Left lung (tissue), 4 donors: ENCODE measurements at regions not wholly inside any gene's neighbourhood (a gene's known extent, or its start where the extent isn't known, plus 50 kb on each side); places are given as distances from the start of the nearest gene placed in this dataset.

Experiments used
- ATAC-seq: fragments of 200-7000 bp; cut with Tn5 transposase; one replicate; pipeline ENCODE4 v1.9.1; 2020; ENCODE audit warnings: moderate library complexity
- DNase-seq, 4 donors: peaks; one replicate each; pipeline ENCODE4 v3.0.0-alpha.2; 2013 to 2020
- H3K27ac ChIP-seq, 2 donors: fragments of 200-600 bp; sonication (generic) in 1 of 2; one replicate each; pipeline versions ENCODE4 v1.5.0 to v1.8.0; 2020 to 2021
- H3K27me3 ChIP-seq, 2 donors: fragments of 200-600 bp; sonication (generic) in 1 of 2; one replicate each; pipeline versions ENCODE4 v1.5.0 to v1.8.0; 2020 to 2021
- H3K36me3 ChIP-seq, 2 donors: fragments of 200-600 bp; sonication (generic) in 1 of 2; one replicate each; pipeline versions ENCODE4 v1.5.0 to v1.8.0; 2020 to 2021
- H3K4me1 ChIP-seq, 2 donors: fragments of 200-600 bp; one replicate each; pipeline ENCODE4 v1.8.0; 2021
- H3K4me3 ChIP-seq, 2 donors: fragments of 200-600 bp; sonication (generic) in 1 of 2; one replicate each; pipeline versions ENCODE4 v1.5.0 to v1.8.0; 2020 to 2021; ENCODE audit warnings: mild to moderate bottlenecking in 1 of 2
- H3K9me3 ChIP-seq, 2 donors: fragments of 200-600 bp; sonication (generic) in 1 of 2; one replicate each; pipeline versions ENCODE4 v1.5.0 to v1.8.0; 2020 to 2021
- CTCF ChIP-seq, 2 donors: fragments of 200-600 bp; sonication (generic) in 1 of 2; IDR thresholded peaks; one replicate each; pipeline versions ENCODE4 v1.5.0 to v1.8.0; 2021; ENCODE audit warnings: antibody characterized with exemption in 2 of 2
- intact Hi-C, 2 donors: fragments of 100-400 bp; cut with DNase I; formaldehyde crosslinking; loops; one replicate each; pipeline versions ENCODE4 v1.11.2 to v1.14.2; 2022
- donor health status: DM: no; HTN: yes; CAD: no.
- donor health status: DM: no; HTN: no; CAD: no.

- H3K36me3 ChIP-seq = no peaks in the 10 kb centered on the region
- no peak overlapping the region for H3K27ac ChIP-seq
- no peak overlapping the region for H3K4me3 ChIP-seq
- H3K4me1 ChIP-seq = no peaks in the 10 kb centered on the region
- DNase-seq (no peak), ATAC-seq (no peak)
- H3K9me3 ChIP-seq = no peaks in the 10 kb centered on the region
- intact Hi-C loops = no loop called here
- no peak for TF ChIP-seq CTCF (IDR thresholded peaks at IDR 0.05)
- no peaks in the 10 kb centered on the region for H3K27me3 ChIP-seq
Observed at GRCh38 chr2:175872721-175873120, 129.3 kb downstream of the LNPK start.

- Histone ChIP-seq H3K4me1 (no peaks in the 10 kb centered on the region), H3K4me3 (no peak overlapping the region), H3K27me3 (no peaks in the 10 kb centered on the region), H3K9me3 (no peaks in the 10 kb centered on the region), H3K36me3 (no peaks in the 10 kb centered on the region), H3K27ac (no peak overlapping the region)
- intact Hi-C loops = no loop called here
- DNase-seq (no peak), ATAC-seq (no peak)
- no peak for TF ChIP-seq CTCF (IDR thresholded peaks at IDR 0.05)
Observed at GRCh38 chr2:175872005-175872348, 130.1 kb downstream of the LNPK start.

GRCh38 chr2:175871331-175872004, 130.6 kb downstream of the LNPK start:
- ATAC-seq = no peak
- Histone ChIP-seq H3K36me3 (no peaks in the 10 kb centered on the region), H3K4me1 (no peaks in the 10 kb centered on the region), H3K4me3 (no peak overlapping the region), H3K27ac (no peak overlapping the region), H3K9me3 (no peaks in the 10 kb centered on the region), H3K27me3 (no peaks in the 10 kb centered on the region)
- no peak for TF ChIP-seq CTCF (IDR thresholded peaks at IDR 0.05)
- DNase-seq = no peak
- intact Hi-C loops = no loop called here

- DNase-seq (no peak), ATAC-seq (no peak)
- Histone ChIP-seq H3K4me3 (no peak overlapping the region), H3K36me3 (no peaks in the 10 kb centered on the region), H3K27me3 (peaks cover 0 to 9% of the 10 kb centered on the region in 2 donors), H3K4me1 (no peaks in the 10 kb centered on the region), H3K9me3 (no peaks in the 10 kb centered on the region), H3K27ac (no peak overlapping the region)
- TF ChIP-seq CTCF (IDR thresholded peaks at IDR 0.05) = no peak
- intact Hi-C loops = no loop called here
Observed at GRCh38 chr2:175865716-175866115, 136.4 kb downstream of the LNPK start.

GRCh38 chr2:175864137-175864850, 137.8 kb downstream of the LNPK start:
- TF ChIP-seq CTCF (IDR thresholded peaks at IDR 0.05) = no peak
- Histone ChIP-seq H3K36me3 (no peaks in the 10 kb centered on the region), H3K9me3 (no peaks in the 10 kb centered on the region), H3K4me1 (no peaks in the 10 kb centered on the region), H3K4me3 (no peak overlapping the region), H3K27ac (no peak overlapping the region), H3K27me3 (peaks cover 0 to 15% of the 10 kb centered on the region in 2 donors)
- intact Hi-C loops = no loop called here
- ATAC-seq = no peak
- DNase-seq = no peak
